Chondrocyte (in vitro differentiated cells): ENCODE measurements at regions not wholly inside any gene's neighbourhood (a gene's known extent, or its start where the extent isn't known, plus 50 kb on each side); places are given as distances from the start of the nearest gene placed in this dataset.

Experiments used
- DNase-seq: peaks from one replicate; pipeline ENCODE4 v3.0.0; 2021; ENCODE audit warnings: mixed read lengths, low spot score
- H3K27ac Mint-ChIP-seq: one replicate; pipeline ENCODE4 v1.8.0; 2021; ENCODE audit warnings: mild to moderate bottlenecking, moderate library complexity, mixed read lengths; ENCODE audit not compliant: unreplicated experiment
- H3K27me3 Mint-ChIP-seq: 2 replicates; pipeline ENCODE4 v1.8.0; 2021; ENCODE audit warnings: low read depth, mixed read lengths
- H3K36me3 Mint-ChIP-seq: 2 replicates; pipeline ENCODE4 v1.8.0; 2021; ENCODE audit warnings: low read depth, mixed read lengths
- H3K4me1 Mint-ChIP-seq: 2 replicates; pipeline ENCODE4 v1.8.0; 2021; ENCODE audit warnings: low read depth, mild to moderate bottlenecking, mixed read lengths
- H3K4me3 Mint-ChIP-seq: one replicate; pipeline ENCODE4 v1.8.0; 2021; ENCODE audit warnings: mild to moderate bottlenecking, moderate library complexity, mixed read lengths; ENCODE audit not compliant: unreplicated experiment
- H3K9me3 Mint-ChIP-seq: 2 replicates; pipeline ENCODE4 v1.8.0; 2021; ENCODE audit warnings: low read depth, mixed read lengths
- TF ChIP-seq, protein P1 (sequence below): fragments of 200-600 bp; sonication (generic); IDR thresholded peaks from 2 replicates; pipeline ENCODE4 v1.5.0; 2021; ENCODE audit warnings: antibody characterized with exemption, mild to moderate bottlenecking, moderate library complexity

- Mint-ChIP-seq H3K27ac (no peak overlapping the region), H3K4me3 (no peak overlapping the region), H3K9me3 (peaks cover 7% of the 10 kb centered on the region), H3K36me3 (no peaks in the 10 kb centered on the region), H3K4me1 (peaks cover 6% of the 10 kb centered on the region), H3K27me3 (peaks cover 2% of the 10 kb centered on the region)
- no peak for DNase-seq
- TF ChIP-seq, protein P1, sequence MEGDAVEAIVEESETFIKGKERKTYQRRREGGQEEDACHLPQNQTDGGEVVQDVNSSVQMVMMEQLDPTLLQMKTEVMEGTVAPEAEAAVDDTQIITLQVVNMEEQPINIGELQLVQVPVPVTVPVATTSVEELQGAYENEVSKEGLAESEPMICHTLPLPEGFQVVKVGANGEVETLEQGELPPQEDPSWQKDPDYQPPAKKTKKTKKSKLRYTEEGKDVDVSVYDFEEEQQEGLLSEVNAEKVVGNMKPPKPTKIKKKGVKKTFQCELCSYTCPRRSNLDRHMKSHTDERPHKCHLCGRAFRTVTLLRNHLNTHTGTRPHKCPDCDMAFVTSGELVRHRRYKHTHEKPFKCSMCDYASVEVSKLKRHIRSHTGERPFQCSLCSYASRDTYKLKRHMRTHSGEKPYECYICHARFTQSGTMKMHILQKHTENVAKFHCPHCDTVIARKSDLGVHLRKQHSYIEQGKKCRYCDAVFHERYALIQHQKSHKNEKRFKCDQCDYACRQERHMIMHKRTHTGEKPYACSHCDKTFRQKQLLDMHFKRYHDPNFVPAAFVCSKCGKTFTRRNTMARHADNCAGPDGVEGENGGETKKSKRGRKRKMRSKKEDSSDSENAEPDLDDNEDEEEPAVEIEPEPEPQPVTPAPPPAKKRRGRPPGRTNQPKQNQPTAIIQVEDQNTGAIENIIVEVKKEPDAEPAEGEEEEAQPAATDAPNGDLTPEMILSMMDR: no peak
These were observed 281.9 kb upstream of the NMUR2 start for GRCh38 chr5:152686931-152687330.

GRCh38 chr5:152688561-152689249 lies 283.6 kb upstream of the NMUR2 start:
- Mint-ChIP-seq H3K4me1 (peaks cover 6% of the 10 kb centered on the region), H3K4me3 (no peak overlapping the region), H3K36me3 (no peaks in the 10 kb centered on the region), H3K27me3 (no peaks in the 10 kb centered on the region), H3K27ac (no peak overlapping the region), H3K9me3 (peaks cover 4% of the 10 kb centered on the region)
- TF ChIP-seq, protein P1: no peak
- DNase-seq: no peak

DNA sequence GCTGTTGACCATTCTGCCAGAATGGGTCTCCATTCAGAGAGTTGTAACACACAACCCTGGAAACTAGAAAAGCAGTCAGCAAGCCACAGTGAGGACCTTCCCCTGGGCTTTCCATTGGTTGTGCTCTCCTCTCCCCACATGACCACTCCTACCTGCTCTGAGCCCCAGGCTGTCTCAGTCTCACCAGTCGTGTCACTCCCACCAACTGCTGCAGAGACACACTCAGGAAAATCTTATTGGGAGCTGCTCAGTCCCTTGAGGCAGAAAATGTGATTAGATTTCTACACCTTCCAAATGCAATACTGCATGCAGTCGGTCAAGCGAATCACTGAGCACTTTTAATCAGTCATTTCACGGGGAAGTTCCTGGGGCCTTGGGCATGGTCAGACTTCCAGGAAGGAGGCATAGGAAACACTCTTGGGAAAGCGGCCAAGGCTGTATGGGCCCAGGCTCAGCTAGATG lies 284.2 kb upstream of the NMUR2 start:
- Mint-ChIP-seq H3K4me1 (peaks cover 6% of the 10 kb centered on the region), H3K27me3 (no peaks in the 10 kb centered on the region), H3K9me3 (peaks cover 4% of the 10 kb centered on the region), H3K36me3 (no peaks in the 10 kb centered on the region), H3K27ac (no peak overlapping the region), H3K4me3 (no peak overlapping the region)
- TF ChIP-seq, protein P1: no peak
- DNase-seq: no peak

- H3K27me3 Mint-ChIP-seq: no peaks in the 10 kb centered on the region
- no peak for DNase-seq
These were observed 289.2 kb upstream of the NMUR2 start for GRCh38 chr5:152694231-152694630.

GRCh38 chr5:152701305-152701949 lies 296.3 kb upstream of the NMUR2 start:
- Mint-ChIP-seq H3K4me1 (no peaks in the 10 kb centered on the region), H3K36me3 (no peaks in the 10 kb centered on the region), H3K9me3 (peaks cover 24% of the 10 kb centered on the region), H3K27me3 (no peaks in the 10 kb centered on the region), H3K4me3 (no peak overlapping the region), H3K27ac (no peak overlapping the region)
- TF ChIP-seq, protein P1: no peak
- DNase-seq: no peak

More at GRCh38 chr5:152694231-152694630, 289.2 kb upstream of the NMUR2 start:
- H3K27ac Mint-ChIP-seq: no peak overlapping the region
- TF ChIP-seq, protein P1: no peak
- H3K9me3 Mint-ChIP-seq: peaks cover 13% of the 10 kb centered on the region
- no peak overlapping the region for H3K4me3 Mint-ChIP-seq
- H3K4me1 Mint-ChIP-seq: no peaks in the 10 kb centered on the region
- no peaks in the 10 kb centered on the region for H3K36me3 Mint-ChIP-seq
